Prostate gland (tissue), 2 donors: ENCODE measurements at regions not wholly inside any gene's neighbourhood (a gene's known extent, or its start where the extent isn't known, plus 50 kb on each side); places are given as distances from the start of the nearest gene placed in this dataset.
A peak's percentile ranks its signal among the peaks of the same experiment; 100 is the strongest.

ENCODE experiments used
- DNase-seq: peaks from one replicate; pipeline ENCODE4 v3.0.0-alpha.2; 2019; ENCODE audit warnings: low spot score
- H3K27ac ChIP-seq, 2 donors: fragments of 200-600 bp; sonication (generic); 2 replicates each; pipeline ENCODE4 v1.5.1; 2017 to 2019
- H3K27me3 ChIP-seq: fragments of 200-600 bp; sonication (generic); replicated peaks from 2 replicates; pipeline ENCODE4 v1.5.1; 2019; ENCODE audit not compliant: insufficient read depth
- H3K36me3 ChIP-seq, 2 donors: fragments of 200-600 bp; sonication (generic); 1 replicate in 1 of 2; 2 replicates in 1 of 2; pipeline versions ENCODE4 v1.5.1 to v1.8.1; 2017 to 2019
- H3K4me1 ChIP-seq: fragments of 200-600 bp; sonication (generic); replicated peaks from 2 replicates; pipeline ENCODE4 v1.5.1; 2019
- H3K4me3 ChIP-seq, 2 donors: fragments of 200-600 bp; sonication (generic); 2 replicates each; pipeline ENCODE4 v1.5.1; 2017 to 2019
- H3K9me3 ChIP-seq: fragments of 200-600 bp; sonication (generic); 2 replicates; pipeline ENCODE4 v1.5.1; 2017
- CTCF ChIP-seq, 4 experiments: fragments of 200-600 bp in 2 of 4; fragments of 450-650 bp in 2 of 4; sonication (generic) in 2 of 4; IDR thresholded peaks; 1 replicate in 3 of 4; 2 replicates in 1 of 4; pipeline ENCODE4 v1.5.1; 2016 to 2019; ENCODE audit warnings: antibody characterized with exemption in 4 of 4, mild to moderate bottlenecking in 2 of 4, moderate library complexity in 2 of 4
- POLR2A ChIP-seq: fragments of 450-650 bp; IDR thresholded peaks from one replicate; pipeline ENCODE4 v1.6.1; 2016; ENCODE audit warnings: antibody characterized with exemption, mild to moderate bottlenecking
- POLR2AphosphoS5 ChIP-seq: sonication (generic); formaldehyde crosslinking; IDR thresholded peaks from one replicate; pipeline ENCODE4 v1.6.1; 2017; ENCODE audit warnings: antibody characterized with exemption
- WGBS: methylation state at CpG from one replicate; pipeline ENCODE4 v1.1.5; 2018; 5-methylcytosine and 5-hydroxymethylcytosine counted together
- intact Hi-C: fragments of 100-400 bp; cut with DNase I; formaldehyde crosslinking; loops from one replicate; pipeline ENCODE4 v1.14.2; 2022

GRCh38 chr6:19380293-19380692 lies 456.9 kb upstream of the ID4 start:
- no peaks in the 10 kb centered on the region for H3K9me3 ChIP-seq
- no peak overlapping the region for H3K4me3 ChIP-seq
- DNase-seq: peak; percentile 23
- H3K27ac ChIP-seq: no peak overlapping the region
- no peaks in the 10 kb centered on the region for H3K4me1 ChIP-seq
- WGBS: 45% methylated on average over 2 of the region's 2 CpGs
- H3K27me3 ChIP-seq: no peaks in the 10 kb centered on the region
- no peaks in the 10 kb centered on the region for H3K36me3 ChIP-seq
- intact Hi-C loops: no loop called here
- peak; percentile 38 for TF ChIP-seq POLR2AphosphoS5
- TF ChIP-seq POLR2A: no peak

- intact Hi-C loops: no loop called here
- no peak overlapping the region for H3K4me3 ChIP-seq
- H3K9me3 ChIP-seq: no peaks in the 10 kb centered on the region
- no peak overlapping the region for H3K27ac ChIP-seq
- 19% methylated on average over 3 of the region's 3 CpGs for WGBS
- H3K36me3 ChIP-seq: no peaks in the 10 kb centered on the region
- no peaks in the 10 kb centered on the region for H3K27me3 ChIP-seq
- no peak for TF ChIP-seq CTCF (IDR thresholded peaks at IDR 0.05)
- TF ChIP-seq POLR2A: no peak
- TF ChIP-seq POLR2AphosphoS5: no peak
- no peaks in the 10 kb centered on the region for H3K4me1 ChIP-seq
- DNase-seq: peak; percentile 8
Observed at GRCh38 chr6:19382676-19383075, 454.5 kb upstream of the ID4 start.

- Histone ChIP-seq H3K27me3 (no peaks in the 10 kb centered on the region), H3K4me1 (no peaks in the 10 kb centered on the region), H3K9me3 (no peaks in the 10 kb centered on the region), H3K36me3 (no peaks in the 10 kb centered on the region), H3K27ac (no peak overlapping the region), H3K4me3 (no peak overlapping the region)
- DNase-seq: no peak
- 72% methylated on average over 2 of the region's 2 CpGs for WGBS
- TF ChIP-seq POLR2A (no peak), CTCF (IDR thresholded peaks at IDR 0.05) (no peak), POLR2AphosphoS5 (no peak)
- intact Hi-C loops: no loop called here
Observed at GRCh38 chr6:19391926-19392325, 445.2 kb upstream of the ID4 start.

- TF ChIP-seq POLR2A (no peak), CTCF (IDR thresholded peaks at IDR 0.05) (no peak), POLR2AphosphoS5 (no peak)
- Histone ChIP-seq H3K27ac (no peak overlapping the region), H3K36me3 (no peaks in the 10 kb centered on the region), H3K9me3 (no peaks in the 10 kb centered on the region), H3K4me1 (no peaks in the 10 kb centered on the region), H3K4me3 (no peak overlapping the region), H3K27me3 (no peaks in the 10 kb centered on the region)
- 89% methylated on average over 3 of the region's 3 CpGs for WGBS
- intact Hi-C loops: no loop called here
- DNase-seq: no peak
Observed at GRCh38 chr6:19394051-19394450, 443.1 kb upstream of the ID4 start.

GRCh38 chr6:19394687-19395086 lies 442.5 kb upstream of the ID4 start:
- 85% methylated on average over 4 of the region's 4 CpGs for WGBS
- no peak for TF ChIP-seq CTCF (IDR thresholded peaks at IDR 0.05)
- no peak for TF ChIP-seq POLR2AphosphoS5
- no peak for TF ChIP-seq POLR2A
- DNase-seq: no peak
- intact Hi-C loops: no loop called here
- Histone ChIP-seq H3K4me3 (no peak overlapping the region), H3K9me3 (no peaks in the 10 kb centered on the region), H3K36me3 (no peaks in the 10 kb centered on the region), H3K4me1 (no peaks in the 10 kb centered on the region), H3K27me3 (no peaks in the 10 kb centered on the region), H3K27ac (no peak overlapping the region)
